ENCODE measurements at regions not wholly inside any gene's neighbourhood (a gene's known extent, or its start where the extent isn't known, plus 50 kb on each side); places are given as distances from the start of the nearest gene placed in this dataset.

- TF ChIP-seq CTCF (IDR thresholded peaks at IDR 0.05; ENCODE audit: insufficient read depth, low read length, poor library complexity, severe bottlenecking) (peak; percentile 25), EZH2phosphoT487 (conservative IDR thresholded peaks at IDR 0.05; ENCODE audit: low read length) (no peak)
Measured at GRCh38 chrX:53831662-53832635, 145.4 kb upstream of the HUWE1 start.
